Endothelial cell of umbilical vein (primary cell): ENCODE measurements at regions not wholly inside any gene's neighbourhood (a gene's known extent, or its start where the extent isn't known, plus 50 kb on each side); places are given as distances from the start of the nearest gene placed in this dataset.

Source experiments
- BruUV-seq: library from RNA; stranded (reverse); fragments of 400-500 nt; replicated peaks from 2 replicates; lab custom pipeline; 2021; lab: Mats Ljungman, UMichigan
- CTCF ChIA-PET: fragments of 300-600, 350-600 bp; sonication (Branson Sonifier 250); formaldehyde crosslinking; loops from one replicate; lab custom pipeline; 2021; ENCODE audit warnings: antibody characterized with exemption, inconsistent platforms; lab: Charles Lee
- POLR2A ChIA-PET: fragments of 300-600, 350-600 bp; sonication (Branson Sonifier 250); formaldehyde crosslinking; loops from one replicate; lab custom pipeline; 2021; ENCODE audit warnings: antibody characterized with exemption, inconsistent platforms; lab: Charles Lee
- DNase-seq: peaks from one replicate; pipeline ENCODE4 v3.0.0-alpha.2; 2011; ENCODE audit warnings: low read depth, low spot score
- FAIRE-seq: peaks from 2 replicates; lab custom pipeline; 2011; peaks lifted over from hg19 to GRCh38; lab: Jason Lieb, UNC
- H2AFZ ChIP-seq: 2 replicates; pipeline ENCODE4 v1.6.0; 2012; ENCODE audit warnings: low read depth, low read length, control low read depth, inconsistent platforms
- H3K27ac ChIP-seq: 2 replicates; pipeline ENCODE4 v1.5.1; 2011; ENCODE audit warnings: low read depth, mild to moderate bottlenecking, control low read depth, low read length, moderate library complexity; ENCODE audit not compliant: insufficient read depth
- H3K27me3 ChIP-seq, 2 experiments: 2 replicates each; pipeline versions ENCODE4 v1.6.0 to v1.6.1; 2011; ENCODE audit warnings: low read length in 2 of 2, mixed read lengths in 1 of 2; ENCODE audit not compliant: control insufficient read depth in 2 of 2, insufficient read depth in 2 of 2
- H3K36me3 ChIP-seq, 2 experiments: 2 replicates in 1 of 2; 3 replicates in 1 of 2; pipeline ENCODE4 v1.5.1; 2011; ENCODE audit warnings: low read length in 2 of 2, mild to moderate bottlenecking in 1 of 2, moderate library complexity in 1 of 2; ENCODE audit not compliant: control insufficient read depth in 2 of 2, insufficient read depth in 2 of 2; ENCODE audit errors: extremely low read depth in 1 of 2
- H3K4me1 ChIP-seq: 3 replicates; pipeline ENCODE4 v1.5.1; 2011; ENCODE audit warnings: mild to moderate bottlenecking, low read length; ENCODE audit not compliant: control insufficient read depth, insufficient read depth; ENCODE audit errors: extremely low read depth
- H3K4me2 ChIP-seq: 2 replicates; pipeline ENCODE4 v1.6.1; 2011; ENCODE audit warnings: low read length, control low read depth, mixed read lengths; ENCODE audit not compliant: insufficient read depth
- H3K4me3 ChIP-seq, 3 experiments: fragments of 200-600 bp in 1 of 3; sonication (generic), shearing (Covaris generic) in 1 of 3; replicated peaks in 1 of 3; 2 replicates each; pipeline ENCODE4 v1.5.1; 2011 to 2016; ENCODE audit warnings: control low read depth in 3 of 3, low read length in 3 of 3, mild to moderate bottlenecking in 2 of 3, inconsistent platforms in 1 of 3, low read depth in 1 of 3, moderate library complexity in 1 of 3; ENCODE audit not compliant: insufficient read depth in 1 of 3
- H3K79me2 ChIP-seq: 2 replicates; pipeline ENCODE4 v1.6.0; 2012; ENCODE audit warnings: low read length, inconsistent platforms; ENCODE audit not compliant: control insufficient read depth, insufficient read depth
- H3K9ac ChIP-seq: replicated peaks from 2 replicates; pipeline ENCODE3; 2011; ENCODE audit warnings: low read length, control low read depth; ENCODE audit not compliant: insufficient read depth; ENCODE audit errors: extremely low read depth
- H3K9me1 ChIP-seq: replicated peaks from 3 replicates; pipeline ENCODE4 v1.6.0; 2011; ENCODE audit warnings: mild to moderate bottlenecking, low read length; ENCODE audit not compliant: control insufficient read depth, insufficient read depth; ENCODE audit errors: extremely low read depth
- H3K9me3 ChIP-seq: replicated peaks from 2 replicates; pipeline ENCODE4 v1.5.1; 2012; ENCODE audit warnings: low read length, inconsistent platforms; ENCODE audit not compliant: control insufficient read depth, insufficient read depth
- H4K20me1 ChIP-seq: replicated peaks from 2 replicates; pipeline ENCODE3; 2011; ENCODE audit warnings: mild to moderate bottlenecking, low read length; ENCODE audit not compliant: control insufficient read depth, insufficient read depth; ENCODE audit errors: extremely low read depth
- EZH2 ChIP-seq: IDR thresholded peaks from 2 replicates; pipeline ENCODE4 v1.6.1; 2012; ENCODE audit warnings: borderline replicate concordance, low read depth, mild to moderate bottlenecking, moderate library complexity, low read length, inconsistent platforms; ENCODE audit not compliant: severe bottlenecking
- GATA2 ChIP-seq: IDR thresholded peaks from 2 replicates; pipeline ENCODE4 v1.7.0; 2011; ENCODE audit warnings: low read depth, mild to moderate bottlenecking, moderate library complexity, mixed read lengths, low read length; ENCODE audit not compliant: insufficient read length, insufficient read depth
- JUN ChIP-seq: IDR thresholded peaks from 2 replicates; pipeline ENCODE4 v1.6.1; 2011; ENCODE audit warnings: borderline replicate concordance, low read depth; ENCODE audit not compliant: insufficient read length, insufficient read depth
- MAX ChIP-seq: IDR thresholded peaks from 2 replicates; pipeline ENCODE4 v1.6.1; 2011; ENCODE audit not compliant: insufficient read depth, insufficient read length
- MYC ChIP-seq: IDR thresholded peaks from one replicate; pipeline ENCODE4 v1.6.1; 2011; ENCODE audit warnings: mild to moderate bottlenecking, low read depth, low read length
- POLR2A ChIP-seq: IDR thresholded peaks from 2 replicates; pipeline ENCODE4 v1.6.1; 2012; ENCODE audit warnings: low read depth, mild to moderate bottlenecking, control low read depth, low read length
- POLR2AphosphoS5 ChIP-seq: IDR thresholded peaks from 2 replicates; pipeline ENCODE4 v1.6.1; 2012; ENCODE audit warnings: low read depth, mild to moderate bottlenecking, control low read depth, low read length, moderate library complexity; ENCODE audit not compliant: insufficient read depth
- dilution Hi-C: fragments of 300-500 bp; cut with MboI; formaldehyde crosslinking; loops from one replicate; pipeline ENCODE4 v1.15.0; 2019; ENCODE audit warnings: low sequenced_read_pairs; ENCODE audit not compliant: extremely low pct_ligation_motif_present
- intact Hi-C: fragments of 100-400 bp; cut with micrococcal nuclease; formaldehyde crosslinking; loops from one replicate; pipeline ENCODE4 v1.10.0; 2022

- Histone ChIP-seq H3K27me3 (no peaks in the 10 kb centered on the region), H3K79me2 (no peaks in the 10 kb centered on the region), H3K9ac (no peak overlapping the region), H3K4me2 (no peak overlapping the region), H3K27ac (no peak overlapping the region), H3K9me3 (peaks cover 3% of the 10 kb centered on the region), H3K4me3 (no peak overlapping the region), H3K36me3 (no peaks in the 10 kb centered on the region), H4K20me1 (no peaks in the 10 kb centered on the region), H2AFZ (no peak overlapping the region), H3K4me1 (no peaks in the 10 kb centered on the region), H3K9me1 (no peaks in the 10 kb centered on the region)
- TF ChIP-seq POLR2A = no peak
- TF ChIP-seq JUN = no peak
- TF ChIP-seq MYC = no peak
- no peak for TF ChIP-seq MAX
- TF ChIP-seq POLR2AphosphoS5 = no peak
- CTCF ChIA-PET = no interaction called here
- intact Hi-C loops (no loop called here), dilution Hi-C loops (no loop called here)
- no peak for DNase-seq
- BruUV-seq = no TSS peak
- FAIRE-seq = no peak
- POLR2A ChIA-PET = no interaction called here
Observed at GRCh38 chr7:153090764-153091163, 331.2 kb downstream of the ACTR3B start.

- FAIRE-seq (no peak), DNase-seq (no peak)
- Histone ChIP-seq H2AFZ (no peak overlapping the region), H3K9me3 (peaks cover 3% of the 10 kb centered on the region), H3K4me1 (no peaks in the 10 kb centered on the region), H3K36me3 (no peaks in the 10 kb centered on the region), H3K9ac (no peak overlapping the region), H3K4me3 (no peak overlapping the region), H3K4me2 (no peak overlapping the region), H3K79me2 (no peaks in the 10 kb centered on the region), H3K9me1 (no peaks in the 10 kb centered on the region), H3K27ac (no peak overlapping the region), H4K20me1 (no peaks in the 10 kb centered on the region), H3K27me3 (no peaks in the 10 kb centered on the region)
- CTCF ChIA-PET = no interaction called here
- dilution Hi-C loops (no loop called here), intact Hi-C loops (no loop called here)
- POLR2A ChIA-PET = no interaction called here
- TF ChIP-seq MYC (no peak), POLR2AphosphoS5 (no peak), EZH2 (no peak), MAX (no peak), GATA2 (no peak), POLR2A (no peak)
- no TSS peak for BruUV-seq
Observed at GRCh38 chr7:153091477-153091876, 331.9 kb downstream of the ACTR3B start.
